Chondrocyte (in vitro differentiated cells): ENCODE measurements at regions not wholly inside any gene's neighbourhood (a gene's known extent, or its start where the extent isn't known, plus 50 kb on each side); places are given as distances from the start of the nearest gene placed in this dataset.

Source experiments
- DNase-seq: peaks from one replicate; pipeline ENCODE4 v3.0.0; 2021; ENCODE audit warnings: mixed read lengths, low spot score
- H3K27ac Mint-ChIP-seq: one replicate; pipeline ENCODE4 v1.8.0; 2021; ENCODE audit warnings: mild to moderate bottlenecking, moderate library complexity, mixed read lengths; ENCODE audit not compliant: unreplicated experiment
- H3K27me3 Mint-ChIP-seq: 2 replicates; pipeline ENCODE4 v1.8.0; 2021; ENCODE audit warnings: low read depth, mixed read lengths
- H3K36me3 Mint-ChIP-seq: 2 replicates; pipeline ENCODE4 v1.8.0; 2021; ENCODE audit warnings: low read depth, mixed read lengths
- H3K4me1 Mint-ChIP-seq: 2 replicates; pipeline ENCODE4 v1.8.0; 2021; ENCODE audit warnings: low read depth, mild to moderate bottlenecking, mixed read lengths
- H3K4me3 Mint-ChIP-seq: one replicate; pipeline ENCODE4 v1.8.0; 2021; ENCODE audit warnings: mild to moderate bottlenecking, moderate library complexity, mixed read lengths; ENCODE audit not compliant: unreplicated experiment
- H3K9me3 Mint-ChIP-seq: 2 replicates; pipeline ENCODE4 v1.8.0; 2021; ENCODE audit warnings: low read depth, mixed read lengths
- TF ChIP-seq, protein P1 (sequence below): fragments of 200-600 bp; sonication (generic); IDR thresholded peaks from 2 replicates; pipeline ENCODE4 v1.5.0; 2021; ENCODE audit warnings: antibody characterized with exemption, mild to moderate bottlenecking, moderate library complexity

- Mint-ChIP-seq H3K4me3 (no peak overlapping the region), H3K36me3 (no peaks in the 10 kb centered on the region), H3K4me1 (no peaks in the 10 kb centered on the region), H3K9me3 (peaks cover 3% of the 10 kb centered on the region), H3K27ac (no peak overlapping the region), H3K27me3 (peaks cover 11% of the 10 kb centered on the region)
- DNase-seq: no peak
- TF ChIP-seq, protein P1, sequence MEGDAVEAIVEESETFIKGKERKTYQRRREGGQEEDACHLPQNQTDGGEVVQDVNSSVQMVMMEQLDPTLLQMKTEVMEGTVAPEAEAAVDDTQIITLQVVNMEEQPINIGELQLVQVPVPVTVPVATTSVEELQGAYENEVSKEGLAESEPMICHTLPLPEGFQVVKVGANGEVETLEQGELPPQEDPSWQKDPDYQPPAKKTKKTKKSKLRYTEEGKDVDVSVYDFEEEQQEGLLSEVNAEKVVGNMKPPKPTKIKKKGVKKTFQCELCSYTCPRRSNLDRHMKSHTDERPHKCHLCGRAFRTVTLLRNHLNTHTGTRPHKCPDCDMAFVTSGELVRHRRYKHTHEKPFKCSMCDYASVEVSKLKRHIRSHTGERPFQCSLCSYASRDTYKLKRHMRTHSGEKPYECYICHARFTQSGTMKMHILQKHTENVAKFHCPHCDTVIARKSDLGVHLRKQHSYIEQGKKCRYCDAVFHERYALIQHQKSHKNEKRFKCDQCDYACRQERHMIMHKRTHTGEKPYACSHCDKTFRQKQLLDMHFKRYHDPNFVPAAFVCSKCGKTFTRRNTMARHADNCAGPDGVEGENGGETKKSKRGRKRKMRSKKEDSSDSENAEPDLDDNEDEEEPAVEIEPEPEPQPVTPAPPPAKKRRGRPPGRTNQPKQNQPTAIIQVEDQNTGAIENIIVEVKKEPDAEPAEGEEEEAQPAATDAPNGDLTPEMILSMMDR: no peak
Observed at GRCh38 chrX:112979879-112980278, 139.2 kb upstream of the AMOT start.

- Mint-ChIP-seq H3K36me3 (no peaks in the 10 kb centered on the region), H3K27ac (no peak overlapping the region), H3K27me3 (no peaks in the 10 kb centered on the region), H3K4me3 (no peak overlapping the region), H3K9me3 (no peaks in the 10 kb centered on the region), H3K4me1 (no peaks in the 10 kb centered on the region)
- no peak for DNase-seq
- TF ChIP-seq, protein P1: no peak
Observed at GRCh38 chrX:112968351-112969133, 127.9 kb upstream of the AMOT start.

DNA sequence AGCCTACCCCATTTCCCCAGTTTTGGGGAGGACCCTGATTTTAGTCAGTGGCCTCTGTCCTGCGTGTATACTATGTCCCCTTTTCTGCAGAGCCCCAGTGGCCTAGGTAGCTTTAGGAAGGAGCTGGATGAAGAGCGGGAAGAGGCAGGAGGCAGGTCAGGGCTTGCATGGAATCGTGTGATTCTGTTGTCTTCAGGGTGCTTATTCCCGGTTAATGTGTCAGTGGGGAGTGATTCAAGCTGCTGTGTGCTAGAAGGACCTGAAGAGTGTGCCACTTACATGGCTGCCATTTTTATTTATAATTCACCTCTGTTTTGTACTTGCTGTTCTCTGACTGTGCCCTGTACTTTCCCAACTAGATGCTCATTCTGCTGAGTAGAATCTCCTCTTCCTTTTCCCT, 127.3 kb upstream of the AMOT start:
- Mint-ChIP-seq H3K36me3 (no peaks in the 10 kb centered on the region), H3K9me3 (no peaks in the 10 kb centered on the region), H3K27me3 (no peaks in the 10 kb centered on the region), H3K4me1 (no peaks in the 10 kb centered on the region), H3K4me3 (no peak overlapping the region), H3K27ac (no peak overlapping the region)
- TF ChIP-seq, protein P1: no peak
- DNase-seq: no peak

- no peaks in the 10 kb centered on the region for H3K36me3 Mint-ChIP-seq
- H3K27me3 Mint-ChIP-seq: no peaks in the 10 kb centered on the region
- H3K4me3 Mint-ChIP-seq: no peak overlapping the region
- no peaks in the 10 kb centered on the region for H3K9me3 Mint-ChIP-seq
- TF ChIP-seq, protein P1: no peak
- H3K27ac Mint-ChIP-seq: no peak overlapping the region
- DNase-seq: no peak
- no peaks in the 10 kb centered on the region for H3K4me1 Mint-ChIP-seq
Observed at GRCh38 chrX:112967341-112967740, 126.7 kb upstream of the AMOT start.

- H3K27me3 Mint-ChIP-seq: no peaks in the 10 kb centered on the region
- H3K36me3 Mint-ChIP-seq: no peaks in the 10 kb centered on the region
- no peaks in the 10 kb centered on the region for H3K9me3 Mint-ChIP-seq
- DNase-seq: no peak
- H3K27ac Mint-ChIP-seq: no peak overlapping the region
- H3K4me1 Mint-ChIP-seq: peaks cover 9% of the 10 kb centered on the region
- H3K4me3 Mint-ChIP-seq: no peak overlapping the region
- TF ChIP-seq, protein P1: no peak
Observed at GRCh38 chrX:112961981-112962380, 121.3 kb upstream of the AMOT start.
